ENCODE measurements at regions not wholly inside any gene's neighbourhood (a gene's known extent, or its start where the extent isn't known, plus 50 kb on each side); places are given as distances from the start of the nearest gene placed in this dataset.

DNA sequence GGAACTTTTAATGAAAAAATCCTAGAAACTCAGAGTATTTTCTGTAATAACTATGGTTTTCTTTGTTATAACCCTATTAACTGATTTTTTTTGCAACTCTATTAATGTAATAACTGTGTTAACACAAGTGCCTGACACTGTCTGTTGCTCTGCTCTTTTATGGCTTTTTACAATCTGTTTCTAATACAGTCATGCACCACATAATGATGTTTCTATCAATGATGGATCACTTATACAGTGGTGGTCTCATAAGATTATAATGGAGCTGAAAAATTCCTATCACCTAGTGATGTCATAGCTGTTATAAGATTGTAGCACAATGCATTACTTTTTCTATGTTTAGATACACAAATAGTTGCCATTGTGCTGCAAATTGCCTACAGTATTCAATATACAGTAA lies 123.1 kb upstream of the SV2C start:
- TF ChIP-seq POLR2A (IDR thresholded peaks at IDR 0.05): no peak
- TF ChIP-seq, protein P1, sequence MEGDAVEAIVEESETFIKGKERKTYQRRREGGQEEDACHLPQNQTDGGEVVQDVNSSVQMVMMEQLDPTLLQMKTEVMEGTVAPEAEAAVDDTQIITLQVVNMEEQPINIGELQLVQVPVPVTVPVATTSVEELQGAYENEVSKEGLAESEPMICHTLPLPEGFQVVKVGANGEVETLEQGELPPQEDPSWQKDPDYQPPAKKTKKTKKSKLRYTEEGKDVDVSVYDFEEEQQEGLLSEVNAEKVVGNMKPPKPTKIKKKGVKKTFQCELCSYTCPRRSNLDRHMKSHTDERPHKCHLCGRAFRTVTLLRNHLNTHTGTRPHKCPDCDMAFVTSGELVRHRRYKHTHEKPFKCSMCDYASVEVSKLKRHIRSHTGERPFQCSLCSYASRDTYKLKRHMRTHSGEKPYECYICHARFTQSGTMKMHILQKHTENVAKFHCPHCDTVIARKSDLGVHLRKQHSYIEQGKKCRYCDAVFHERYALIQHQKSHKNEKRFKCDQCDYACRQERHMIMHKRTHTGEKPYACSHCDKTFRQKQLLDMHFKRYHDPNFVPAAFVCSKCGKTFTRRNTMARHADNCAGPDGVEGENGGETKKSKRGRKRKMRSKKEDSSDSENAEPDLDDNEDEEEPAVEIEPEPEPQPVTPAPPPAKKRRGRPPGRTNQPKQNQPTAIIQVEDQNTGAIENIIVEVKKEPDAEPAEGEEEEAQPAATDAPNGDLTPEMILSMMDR (IDR thresholded peaks at IDR 0.05): no peak

All from lower leg skin (tissue), 3 donors.